Activated CD8-positive, alpha-beta memory T cell treated with anti-CD3 and anti-CD28 coated beads, Interleukin-2, amount 10 ng/mL, durations not matched to agents 7 days and 5 days (primary cell): ENCODE measurements at regions not wholly inside any gene's neighbourhood (a gene's known extent, or its start where the extent isn't known, plus 50 kb on each side); places are given as distances from the start of the nearest gene placed in this dataset.
"Not testable (repeated sequence)": the region's sequence is repeated elsewhere in the genome, so short reads cannot be mapped to it uniquely, and the experiment has no call there.

ENCODE experiments used
- ATAC-seq: fragments of 150-1000 bp; cut with Tn5 transposase; one replicate; pipeline ENCODE4 v1.10.0; 2021; ENCODE audit warnings: moderate library complexity
- CTCF ChIA-PET: fragments of 350-600 bp; sonication (Branson Sonifier 250); formaldehyde crosslinking; loops from one replicate; lab custom pipeline; 2021; ENCODE audit warnings: antibody characterized with exemption; lab: Charles Lee
- DNase-seq: peaks from one replicate; pipeline ENCODE4 v3.0.0-alpha.2; 2020
- H3K27ac Mint-ChIP-seq: one replicate; pipeline ENCODE4 v1.8.0; 2021; ENCODE audit warnings: mild to moderate bottlenecking, mixed read lengths
- H3K27me3 Mint-ChIP-seq: one replicate; pipeline ENCODE4 v1.8.0; 2021; ENCODE audit warnings: mixed read lengths
- H3K36me3 Mint-ChIP-seq: one replicate; pipeline ENCODE4 v1.8.0; 2021; ENCODE audit warnings: mild to moderate bottlenecking, mixed read lengths
- H3K4me1 Mint-ChIP-seq: one replicate; pipeline ENCODE4 v1.8.0; 2021; ENCODE audit warnings: mixed read lengths
- H3K4me3 Mint-ChIP-seq: one replicate; pipeline ENCODE4 v1.8.0; 2021; ENCODE audit warnings: mild to moderate bottlenecking, moderate library complexity, mixed read lengths
- H3K9me3 Mint-ChIP-seq: one replicate; pipeline ENCODE4 v1.8.0; 2022; ENCODE audit warnings: low read depth, mixed read lengths

DNA sequence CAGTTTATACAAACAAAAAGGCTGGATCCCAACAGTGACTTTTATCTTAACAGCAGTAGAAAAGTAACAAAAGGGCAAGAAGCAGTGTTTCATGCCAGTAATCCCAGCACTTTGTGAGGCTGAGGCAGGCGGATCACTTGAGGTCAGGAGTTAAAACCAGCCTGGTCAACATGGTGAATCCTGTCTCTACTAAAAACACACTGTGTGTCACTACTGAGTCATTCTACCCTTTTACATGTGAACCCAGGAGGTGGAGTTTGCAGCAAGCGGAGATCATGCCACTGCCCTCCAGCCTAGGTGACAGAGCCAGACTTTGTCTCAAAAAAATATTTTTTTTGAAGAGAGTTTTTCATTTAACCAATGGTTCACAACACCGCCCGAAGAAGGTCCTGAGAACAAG, 395.6 kb upstream of the USP9Y start:
- H3K27ac Mint-ChIP-seq: no peak overlapping the region
- ATAC-seq (no peak), DNase-seq (no peak)
- H3K27me3 Mint-ChIP-seq: no peaks in the 10 kb centered on the region
- H3K4me3 Mint-ChIP-seq: no peak overlapping the region
- CTCF ChIA-PET: no interaction called here
- H3K4me1 Mint-ChIP-seq: peaks cover 7% of the 10 kb centered on the region
- H3K36me3 Mint-ChIP-seq: peaks cover 2% of the 10 kb centered on the region
- no peaks in the 10 kb centered on the region for H3K9me3 Mint-ChIP-seq

GRCh38 chrY:12309212-12309611, 391.8 kb upstream of the USP9Y start:
- Mint-ChIP-seq H3K36me3 (no peaks in the 10 kb centered on the region), H3K4me3 (no peak overlapping the region), H3K9me3 (no peaks in the 10 kb centered on the region), H3K27ac (no peak overlapping the region), H3K27me3 (no peaks in the 10 kb centered on the region), H3K4me1 (peaks cover 2% of the 10 kb centered on the region)
- ATAC-seq (no peak), DNase-seq (peak; percentile 44)
- CTCF ChIA-PET: no interaction called here

DNA sequence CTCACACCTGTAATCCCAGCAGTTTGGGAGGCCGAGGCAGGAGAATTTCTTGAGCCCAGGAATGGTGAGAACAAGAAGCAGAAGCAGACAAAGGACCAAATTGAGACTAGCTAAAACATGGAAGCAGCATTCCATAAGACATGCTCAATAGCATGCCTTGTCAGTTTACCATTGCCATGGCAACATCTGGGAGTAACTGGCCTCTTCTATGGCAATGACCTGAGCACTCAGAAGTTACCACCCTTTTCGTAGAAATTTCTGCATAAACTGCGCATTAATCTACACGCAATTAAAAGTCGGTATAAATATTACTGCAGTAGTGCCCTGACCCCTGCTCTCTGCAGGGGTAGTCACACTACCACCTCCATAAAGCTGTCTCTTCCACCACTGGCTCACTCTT, 390.2 kb upstream of the USP9Y start:
- H3K36me3 Mint-ChIP-seq: no peaks in the 10 kb centered on the region
- no peak overlapping the region for H3K27ac Mint-ChIP-seq
- DNase-seq (no peak), ATAC-seq (no peak)
- no peaks in the 10 kb centered on the region for H3K9me3 Mint-ChIP-seq
- no peaks in the 10 kb centered on the region for H3K4me1 Mint-ChIP-seq
- no peak overlapping the region for H3K4me3 Mint-ChIP-seq
- CTCF ChIA-PET: no interaction called here
- no peaks in the 10 kb centered on the region for H3K27me3 Mint-ChIP-seq

DNA sequence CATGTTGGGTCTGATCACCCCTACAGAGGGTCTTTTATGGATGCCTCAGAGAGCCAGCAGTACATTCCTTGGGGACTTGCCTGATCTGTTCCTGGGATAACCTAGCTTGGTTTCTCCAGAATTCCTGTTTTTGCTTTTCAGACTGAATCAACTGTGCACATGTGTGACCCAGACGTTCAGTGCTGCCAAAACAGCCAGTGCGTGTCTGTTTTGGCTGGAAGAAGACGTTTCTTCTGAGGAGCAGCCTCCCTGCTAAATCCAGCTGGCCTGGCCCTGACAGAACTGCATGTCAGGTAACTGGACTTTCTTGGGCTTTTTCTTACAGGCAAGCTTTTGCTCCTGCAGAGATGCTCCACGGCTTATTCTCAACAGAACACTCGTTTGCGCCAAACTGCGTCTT, 373.3 kb upstream of the USP9Y start:
- Mint-ChIP-seq H3K9me3 (no peaks in the 10 kb centered on the region), H3K4me1 (no peaks in the 10 kb centered on the region), H3K4me3 (no peak overlapping the region), H3K36me3 (no peaks in the 10 kb centered on the region), H3K27ac (no peak overlapping the region), H3K27me3 (no peaks in the 10 kb centered on the region)
- DNase-seq (no peak), ATAC-seq (no peak)
- CTCF ChIA-PET: no interaction called here

DNA sequence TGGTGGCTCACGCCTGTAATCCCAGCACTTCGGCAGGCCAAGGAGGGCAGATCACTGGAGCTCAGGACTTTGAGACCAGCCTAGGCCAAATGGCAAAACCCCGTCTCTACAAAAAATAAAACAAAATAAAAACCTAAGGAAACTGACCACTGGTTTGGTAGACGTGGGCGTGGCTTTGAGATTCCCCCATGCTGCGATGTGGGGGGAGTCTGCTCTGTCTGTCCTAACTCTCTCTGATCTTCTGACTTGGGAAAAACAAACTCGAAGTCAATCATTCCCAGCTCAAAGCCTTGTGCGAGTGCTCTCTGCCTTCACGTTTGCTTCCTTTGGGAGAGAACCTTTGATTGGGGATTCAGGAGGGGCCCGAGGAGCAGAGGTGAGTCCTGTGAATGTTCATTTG, 369.1 kb upstream of the USP9Y start:
- H3K27ac Mint-ChIP-seq, H3K4me3 Mint-ChIP-seq, DNase-seq, H3K36me3 Mint-ChIP-seq, CTCF ChIA-PET, ATAC-seq, H3K27me3 Mint-ChIP-seq, H3K9me3 Mint-ChIP-seq, H3K4me1 Mint-ChIP-seq: not testable (repeated sequence)

- Mint-ChIP-seq H3K9me3 (no peaks in the 10 kb centered on the region), H3K27ac (no peak overlapping the region), H3K36me3 (no peaks in the 10 kb centered on the region), H3K4me1 (no peaks in the 10 kb centered on the region), H3K4me3 (no peak overlapping the region), H3K27me3 (no peaks in the 10 kb centered on the region)
- CTCF ChIA-PET: no interaction called here
- no peak for ATAC-seq
- DNase-seq: no peak
Observed at GRCh38 chrY:12343211-12343610, 357.8 kb upstream of the USP9Y start.

DNA sequence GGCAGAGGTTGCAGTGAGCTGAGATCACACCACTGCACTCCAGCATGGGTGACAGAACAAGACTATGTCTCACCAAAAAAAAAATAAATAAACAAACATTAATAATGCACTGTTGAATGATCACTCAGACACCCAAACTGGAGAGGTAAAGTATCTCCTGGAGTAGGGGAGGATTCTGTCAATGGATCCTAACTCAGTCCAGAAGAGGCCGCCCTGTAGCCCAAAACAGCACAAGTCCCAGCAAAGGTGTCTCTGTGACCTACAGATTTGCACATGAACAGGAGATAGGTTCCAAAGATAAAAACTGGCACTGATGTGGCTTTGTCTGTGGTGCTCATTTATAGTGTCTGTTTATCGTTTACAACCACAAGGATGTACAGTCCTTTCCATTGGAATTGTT, 352.9 kb upstream of the USP9Y start:
- CTCF ChIA-PET: no interaction called here
- no peaks in the 10 kb centered on the region for H3K36me3 Mint-ChIP-seq
- H3K27ac Mint-ChIP-seq: no peak overlapping the region
- H3K4me3 Mint-ChIP-seq: no peak overlapping the region
- DNase-seq (no peak), ATAC-seq (no peak)
- no peaks in the 10 kb centered on the region for H3K27me3 Mint-ChIP-seq
- H3K9me3 Mint-ChIP-seq: no peaks in the 10 kb centered on the region
- no peaks in the 10 kb centered on the region for H3K4me1 Mint-ChIP-seq

DNA sequence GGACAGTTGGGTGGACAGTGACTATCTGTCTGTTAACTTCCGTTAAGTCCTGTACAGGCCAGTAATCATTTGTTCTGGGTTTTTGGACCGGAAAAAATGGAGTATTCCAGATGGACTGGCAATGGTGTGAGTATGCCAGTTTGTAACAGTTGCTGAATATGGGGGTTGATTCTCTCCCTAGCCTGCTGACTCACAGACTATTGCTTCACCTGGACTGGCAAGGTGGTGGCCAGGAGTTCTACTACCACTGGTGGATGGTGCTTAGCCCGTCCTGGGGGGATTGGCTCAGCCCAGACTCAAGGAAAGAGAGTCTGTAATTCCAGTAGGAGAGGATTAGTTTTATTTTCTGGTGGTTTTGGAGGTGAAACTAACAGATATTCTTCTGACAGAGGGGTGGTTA, 343.8 kb upstream of the USP9Y start:
- ATAC-seq: no peak
- H3K4me3 Mint-ChIP-seq: no peak overlapping the region
- CTCF ChIA-PET: no interaction called here
- DNase-seq: no peak
- H3K27me3 Mint-ChIP-seq: no peaks in the 10 kb centered on the region
- H3K27ac Mint-ChIP-seq: no peak overlapping the region
- no peaks in the 10 kb centered on the region for H3K36me3 Mint-ChIP-seq
- no peaks in the 10 kb centered on the region for H3K4me1 Mint-ChIP-seq
- no peaks in the 10 kb centered on the region for H3K9me3 Mint-ChIP-seq

- ATAC-seq (no peak), DNase-seq (no peak)
- Mint-ChIP-seq H3K4me1 (no peaks in the 10 kb centered on the region), H3K36me3 (no peaks in the 10 kb centered on the region), H3K9me3 (no peaks in the 10 kb centered on the region), H3K4me3 (no peak overlapping the region), H3K27ac (no peak overlapping the region), H3K27me3 (no peaks in the 10 kb centered on the region)
- CTCF ChIA-PET: no interaction called here
Observed at GRCh38 chrY:12357655-12358054, 343.4 kb upstream of the USP9Y start.

GRCh38 chrY:12358337-12358736, 342.7 kb upstream of the USP9Y start:
- no peaks in the 10 kb centered on the region for H3K4me1 Mint-ChIP-seq
- no peak overlapping the region for H3K27ac Mint-ChIP-seq
- CTCF ChIA-PET: no interaction called here
- H3K27me3 Mint-ChIP-seq: no peaks in the 10 kb centered on the region
- no peaks in the 10 kb centered on the region for H3K36me3 Mint-ChIP-seq
- DNase-seq: no peak
- no peak for ATAC-seq
- no peaks in the 10 kb centered on the region for H3K9me3 Mint-ChIP-seq
- H3K4me3 Mint-ChIP-seq: no peak overlapping the region

DNA sequence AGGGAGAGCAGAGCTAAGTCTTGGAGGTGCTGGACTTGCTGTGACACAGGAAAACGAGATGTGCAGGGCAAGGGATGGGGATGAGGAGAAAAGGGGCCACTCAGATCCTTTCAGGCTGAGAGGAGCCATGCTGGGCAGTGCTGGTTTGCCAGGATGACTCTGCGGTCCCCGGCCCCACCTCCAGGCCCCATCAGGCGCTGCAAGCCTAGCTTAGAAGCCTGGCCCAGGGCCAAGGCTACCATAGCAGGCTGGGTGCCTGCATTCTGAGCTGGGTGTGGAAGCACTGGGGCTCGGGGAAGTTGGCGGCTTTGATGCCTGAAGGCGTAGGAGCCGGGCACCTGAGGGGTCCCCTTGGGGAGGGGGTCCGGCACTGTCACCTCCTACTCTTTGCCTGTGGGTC, 341.2 kb upstream of the USP9Y start:
- ATAC-seq (no peak), DNase-seq (no peak)
- Mint-ChIP-seq H3K9me3 (no peaks in the 10 kb centered on the region), H3K27me3 (no peaks in the 10 kb centered on the region), H3K36me3 (no peaks in the 10 kb centered on the region), H3K4me1 (no peaks in the 10 kb centered on the region), H3K27ac (no peak overlapping the region), H3K4me3 (no peak overlapping the region)
- CTCF ChIA-PET: no interaction called here

DNA sequence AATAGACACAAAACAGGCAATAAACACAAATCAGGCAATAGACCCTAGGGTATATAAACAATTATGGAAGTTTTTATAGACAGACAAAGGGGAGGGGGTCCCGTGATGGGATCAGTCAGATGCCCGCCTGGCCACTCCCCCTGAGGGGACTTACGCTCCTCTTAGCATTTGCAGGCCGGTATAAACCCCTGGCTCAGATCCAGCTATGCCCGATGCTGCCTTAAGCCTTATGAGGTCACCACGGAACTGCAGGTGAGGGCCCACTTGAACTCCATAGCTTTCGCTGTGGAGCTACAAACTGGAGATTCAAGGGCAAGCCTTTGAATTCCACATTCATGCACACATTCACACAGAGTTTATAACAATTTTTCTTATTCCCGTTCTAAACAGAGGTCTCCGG, 340.5 kb upstream of the USP9Y start:
- H3K27me3 Mint-ChIP-seq: no peaks in the 10 kb centered on the region
- DNase-seq (no peak), ATAC-seq (no peak)
- H3K27ac Mint-ChIP-seq: no peak overlapping the region
- H3K4me3 Mint-ChIP-seq: no peak overlapping the region
- H3K36me3 Mint-ChIP-seq: no peaks in the 10 kb centered on the region
- H3K4me1 Mint-ChIP-seq: no peaks in the 10 kb centered on the region
- no peaks in the 10 kb centered on the region for H3K9me3 Mint-ChIP-seq
- CTCF ChIA-PET: no interaction called here

DNA sequence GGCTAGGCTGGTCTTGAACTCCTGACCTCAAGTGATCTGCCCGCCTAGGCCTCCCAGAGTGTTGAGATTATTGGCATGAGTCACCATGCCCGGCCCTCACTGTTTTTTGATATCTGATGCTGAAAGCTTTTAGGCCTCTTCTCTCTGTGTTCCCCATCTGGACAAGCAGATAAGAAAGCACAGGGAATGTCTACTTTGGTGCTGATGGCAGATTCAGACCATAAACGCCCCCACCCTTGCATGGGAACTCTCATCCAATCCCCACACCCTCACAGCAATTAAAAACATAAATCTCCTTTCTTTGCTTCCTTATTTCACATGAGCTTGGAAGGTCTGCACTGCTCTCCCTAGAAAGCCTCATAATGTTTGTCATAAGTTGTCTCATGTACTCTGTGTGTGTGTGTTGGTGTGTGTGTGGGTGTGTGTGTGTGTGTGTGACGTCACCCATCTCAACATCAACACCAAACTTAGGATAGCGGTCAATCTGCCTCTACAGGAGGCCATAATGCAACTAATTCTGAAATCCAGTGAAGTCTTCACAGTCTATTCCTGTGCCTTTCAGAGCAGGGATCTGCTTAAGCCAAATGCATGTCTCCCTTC, 335.6 kb upstream of the USP9Y start:
- H3K36me3 Mint-ChIP-seq: no peaks in the 10 kb centered on the region
- CTCF ChIA-PET: no interaction called here
- H3K27me3 Mint-ChIP-seq: no peaks in the 10 kb centered on the region
- DNase-seq (no peak), ATAC-seq (no peak)
- H3K4me1 Mint-ChIP-seq: no peaks in the 10 kb centered on the region
- H3K27ac Mint-ChIP-seq: no peak overlapping the region
- no peaks in the 10 kb centered on the region for H3K9me3 Mint-ChIP-seq
- H3K4me3 Mint-ChIP-seq: no peak overlapping the region

DNA sequence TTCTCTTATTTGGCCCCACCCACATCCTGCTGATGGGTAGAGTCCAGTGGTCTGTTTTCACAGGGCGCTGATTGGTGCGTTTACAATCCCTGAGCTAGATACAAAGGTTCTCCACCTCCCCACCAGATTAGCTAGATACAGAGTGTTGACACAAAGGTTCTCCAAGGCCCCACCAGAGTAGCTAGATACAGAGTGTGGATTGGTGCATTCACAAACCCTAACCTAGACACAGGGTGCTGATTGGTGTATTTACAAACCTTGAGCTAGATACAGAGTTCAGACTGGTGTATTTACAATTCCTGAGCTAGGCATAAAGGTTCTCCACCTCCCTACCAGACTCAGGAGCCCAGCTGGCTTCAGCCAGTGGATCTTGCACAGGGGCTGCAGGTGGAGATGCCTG, 326.4 kb upstream of the USP9Y start:
- DNase-seq, H3K9me3 Mint-ChIP-seq, CTCF ChIA-PET, H3K4me1 Mint-ChIP-seq, H3K27me3 Mint-ChIP-seq, H3K36me3 Mint-ChIP-seq, ATAC-seq, H3K4me3 Mint-ChIP-seq, H3K27ac Mint-ChIP-seq: not testable (repeated sequence)
